GM10266 (cell line): ENCODE measurements at regions not wholly inside any gene's neighbourhood (a gene's known extent, or its start where the extent isn't known, plus 50 kb on each side); places are given as distances from the start of the nearest gene placed in this dataset.
"Not testable (repeated sequence)": the region's sequence is repeated elsewhere in the genome, so short reads cannot be mapped to it uniquely, and the experiment has no call there.

ENCODE experiments used
- DNase-seq: peaks from one replicate; pipeline ENCODE4 v3.0.0; 2012; ENCODE audit errors: extremely low spot score
- CTCF ChIP-seq: IDR thresholded peaks from 2 replicates; pipeline ENCODE4 v1.5.1; 2012; ENCODE audit warnings: mild to moderate bottlenecking, low read depth; ENCODE audit not compliant: control insufficient read depth, insufficient read depth; ENCODE audit errors: missing control alignments

GRCh38 chr4:60400593-60400992, 799.5 kb upstream of the ADGRL3 start:
- no peak for TF ChIP-seq CTCF
- no peak for DNase-seq

GRCh38 chr4:60404027-60404426, 796.1 kb upstream of the ADGRL3 start:
- no peak for TF ChIP-seq CTCF
- DNase-seq = no peak

GRCh38 chr4:60422439-60422838, 777.7 kb upstream of the ADGRL3 start:
- no peak for DNase-seq
- TF ChIP-seq CTCF = no peak

GRCh38 chr4:60423573-60424184, 776.4 kb upstream of the ADGRL3 start:
- not testable (repeated sequence) for DNase-seq

GRCh38 chr4:60432911-60433310, 767.2 kb upstream of the ADGRL3 start:
- no peak for DNase-seq
- no peak for TF ChIP-seq CTCF

- DNase-seq = no peak
- TF ChIP-seq CTCF = no peak
These were observed 757.1 kb upstream of the ADGRL3 start for GRCh38 chr4:60443068-60443467.

GRCh38 chr4:60443796-60444195, 756.3 kb upstream of the ADGRL3 start:
- TF ChIP-seq CTCF = no peak
- DNase-seq = no peak

GRCh38 chr4:60450054-60450453, 750.1 kb upstream of the ADGRL3 start:
- TF ChIP-seq CTCF = no peak
- DNase-seq = no peak
